SKM-1 (cell line): ENCODE measurements at regions not wholly inside any gene's neighbourhood (a gene's known extent, or its start where the extent isn't known, plus 50 kb on each side); places are given as distances from the start of the nearest gene placed in this dataset.

Experiments used
- DNase-seq: peaks from one replicate; lab custom pipeline; 2025; ENCODE audit not compliant: unreplicated experiment; lab: John Stamatoyannopoulos, UW

- DNase-seq, result no peak
These were observed 63.5 kb downstream of the DNTTIP2 start for GRCh38 chr1:93815366-93816110.

GRCh38 chr1:93814795-93815340 is 64.1 kb downstream of the DNTTIP2 start:
- no peak for DNase-seq

GRCh38 chr1:93814059-93814794 is 64.8 kb downstream of the DNTTIP2 start:
- peak; percentile 66 for DNase-seq

GRCh38 chr1:93813076-93813475 is 65.9 kb downstream of the DNTTIP2 start:
- DNase-seq, result no peak

- DNase-seq, result no peak
These were observed 67.5 kb downstream of the DNTTIP2 start for GRCh38 chr1:93811326-93812065.

- no peak for DNase-seq
These were observed 68.7 kb downstream of the DNTTIP2 start for GRCh38 chr1:93810316-93810715.

GRCh38 chr1:93808871-93809270 is 70.1 kb downstream of the DNTTIP2 start:
- no peak for DNase-seq

- DNase-seq, result no peak
These were observed 71.6 kb downstream of the DNTTIP2 start for GRCh38 chr1:93807311-93807930.

- no peak for DNase-seq
These were observed 73.9 kb downstream of the DNTTIP2 start for GRCh38 chr1:93805027-93805610.

- no peak for DNase-seq
These were observed 74.6 kb downstream of the DNTTIP2 start for GRCh38 chr1:93804412-93804811.

GRCh38 chr1:93801471-93801870 is 77.5 kb downstream of the DNTTIP2 start:
- DNase-seq, result no peak

- DNase-seq, result no peak
These were observed 78.2 kb downstream of the DNTTIP2 start for GRCh38 chr1:93800856-93801255.

GRCh38 chr1:93798291-93798690 is 80.7 kb downstream of the DNTTIP2 start:
- no peak for DNase-seq

GRCh38 chr1:93784538-93784937 is 94.5 kb downstream of the DNTTIP2 start:
- DNase-seq, result no peak

- no peak for DNase-seq
These were observed 95.1 kb downstream of the DNTTIP2 start for GRCh38 chr1:93783876-93784275.

GRCh38 chr1:93779540-93780165 is 98.0 kb upstream of the BCAR3 start:
- no peak for DNase-seq

- no peak for DNase-seq
These were observed 96.8 kb upstream of the BCAR3 start for GRCh38 chr1:93778457-93778856.

- DNase-seq, result no peak
These were observed 95.6 kb upstream of the BCAR3 start for GRCh38 chr1:93777255-93777654.

- no peak for DNase-seq
These were observed 95.1 kb upstream of the BCAR3 start for GRCh38 chr1:93776728-93777127.

- DNase-seq, result no peak
These were observed 93.6 kb upstream of the BCAR3 start for GRCh38 chr1:93775224-93775623.
